GM19035 (cell line): ENCODE measurements at regions not wholly inside any gene's neighbourhood (a gene's known extent, or its start where the extent isn't known, plus 50 kb on each side); places are given as distances from the start of the nearest gene placed in this dataset.
"Not testable (repeated sequence)": the region's sequence is repeated elsewhere in the genome, so short reads cannot be mapped to it uniquely, and the experiment has no call there.

Source experiments
- ATAC-seq: cut with Tn5 transposase; IDR thresholded peaks from one replicate; pipeline ENCODE4 v1.9.1; 2021; ENCODE audit not compliant: unreplicated experiment

DNA sequence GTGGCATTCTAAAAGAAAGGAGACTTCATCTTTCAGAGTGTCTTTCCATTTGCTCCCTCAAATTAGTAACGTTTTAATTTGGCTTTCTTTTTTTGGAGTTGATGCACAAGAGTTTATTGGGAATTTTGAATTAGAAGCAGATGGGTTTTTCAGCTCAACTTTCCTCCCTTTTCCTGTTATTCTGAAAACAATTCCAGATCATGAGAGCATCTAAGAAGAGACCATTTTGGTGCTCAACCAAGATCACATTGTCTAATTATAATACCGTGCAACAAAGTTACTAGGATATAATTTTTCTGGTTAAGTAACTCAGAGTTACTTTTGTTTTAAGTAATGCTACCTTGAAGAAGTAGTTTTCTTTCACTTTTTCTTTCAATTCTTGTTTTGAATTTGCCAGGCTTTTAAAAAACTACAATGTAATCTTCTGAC, 396.6 kb upstream of the KLF6 start:
- no peak for ATAC-seq

DNA sequence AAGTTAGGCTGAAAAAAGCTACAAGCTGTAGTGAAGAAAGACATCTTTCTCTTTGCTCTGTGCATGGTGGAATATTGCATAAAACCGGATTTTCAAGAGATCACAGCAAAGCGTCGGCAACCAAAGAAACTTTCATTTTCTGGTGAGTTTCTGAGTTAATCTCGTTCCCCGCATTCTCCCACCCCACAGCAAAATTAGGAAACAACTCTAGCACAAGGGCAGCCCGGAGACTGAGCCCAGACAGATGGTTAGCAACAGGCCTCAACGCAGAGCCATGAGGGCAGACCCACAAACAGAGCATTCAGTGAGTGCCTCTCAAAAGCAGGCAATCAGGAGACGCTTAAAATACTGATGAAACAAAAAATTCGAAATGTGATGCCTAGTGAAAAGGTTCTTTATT, 396.1 kb upstream of the KLF6 start:
- no peak for ATAC-seq

DNA sequence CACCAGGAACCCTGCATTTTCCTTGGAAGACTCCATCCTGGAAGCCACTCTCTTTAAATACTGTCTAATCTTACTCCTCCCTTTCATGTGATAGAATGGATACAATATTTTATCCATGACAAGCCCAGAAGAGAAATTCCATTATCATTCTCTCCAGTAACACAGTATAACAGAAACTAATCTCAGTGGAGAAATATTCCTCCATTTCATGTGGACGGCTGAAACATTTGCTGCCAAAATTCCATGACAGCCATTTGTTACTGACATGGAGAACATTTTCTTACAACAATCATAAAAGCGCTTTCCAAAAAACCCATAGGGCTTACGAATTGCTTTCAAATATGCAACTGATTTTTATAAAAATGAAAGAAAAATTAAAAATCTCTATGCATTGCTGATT, 392.8 kb upstream of the KLF6 start:
- ATAC-seq: no peak

DNA sequence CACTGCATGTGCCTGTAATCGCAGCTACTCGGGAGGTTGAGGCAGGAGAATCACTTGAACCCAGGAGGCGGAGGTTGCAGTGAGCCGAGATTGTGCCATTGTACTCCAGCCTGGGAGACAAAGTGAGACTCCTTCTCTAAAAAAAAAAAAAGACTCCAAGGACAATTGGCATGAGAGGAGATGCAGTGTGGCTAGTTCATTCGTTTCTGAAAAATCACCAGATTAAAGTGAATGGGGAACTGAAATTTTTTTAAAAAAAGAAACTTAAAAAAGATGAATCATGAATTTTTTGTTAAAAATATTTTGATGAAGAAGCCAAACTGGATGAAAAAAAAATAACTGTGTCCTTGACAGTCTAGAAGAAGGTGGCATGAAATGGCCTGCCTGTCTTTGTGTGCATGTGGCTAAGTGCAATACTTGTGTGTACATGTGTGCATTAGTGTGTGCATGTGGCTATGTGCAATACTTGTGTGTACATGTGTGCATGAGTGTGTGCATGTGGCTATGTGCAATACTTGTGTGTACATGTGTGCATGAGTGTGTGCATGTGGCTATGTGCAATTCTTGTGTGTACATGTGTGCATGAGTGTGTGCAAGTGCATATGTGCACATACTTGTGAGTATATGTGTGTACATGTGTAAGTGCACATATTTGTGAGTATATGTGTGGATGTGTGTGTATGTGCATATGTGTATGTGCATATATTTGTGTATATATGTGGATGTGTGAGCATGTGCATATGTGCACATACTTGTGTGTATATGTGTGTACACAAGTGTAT, 391.7 kb upstream of the KLF6 start:
- ATAC-seq: peak; percentile 32

DNA sequence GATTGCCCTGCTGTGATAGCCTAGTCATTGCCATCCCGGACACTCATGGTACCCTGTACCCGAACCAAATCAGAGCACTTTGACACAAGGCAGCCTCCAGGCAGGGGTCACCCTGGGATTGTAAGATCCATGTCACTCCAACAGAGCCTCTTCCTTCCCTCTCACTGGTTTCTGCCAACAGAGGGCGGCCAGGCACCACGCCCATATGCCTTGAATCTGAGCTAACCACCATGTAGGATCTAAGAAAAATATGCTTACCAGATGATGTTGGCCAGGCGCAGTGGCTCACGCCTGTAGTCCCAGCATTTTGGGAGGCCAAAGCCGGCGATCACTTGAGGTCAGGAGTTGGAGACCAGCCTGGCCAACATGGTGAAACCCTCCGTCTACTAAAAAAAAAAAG, 389.2 kb upstream of the KLF6 start:
- ATAC-seq: no peak

DNA sequence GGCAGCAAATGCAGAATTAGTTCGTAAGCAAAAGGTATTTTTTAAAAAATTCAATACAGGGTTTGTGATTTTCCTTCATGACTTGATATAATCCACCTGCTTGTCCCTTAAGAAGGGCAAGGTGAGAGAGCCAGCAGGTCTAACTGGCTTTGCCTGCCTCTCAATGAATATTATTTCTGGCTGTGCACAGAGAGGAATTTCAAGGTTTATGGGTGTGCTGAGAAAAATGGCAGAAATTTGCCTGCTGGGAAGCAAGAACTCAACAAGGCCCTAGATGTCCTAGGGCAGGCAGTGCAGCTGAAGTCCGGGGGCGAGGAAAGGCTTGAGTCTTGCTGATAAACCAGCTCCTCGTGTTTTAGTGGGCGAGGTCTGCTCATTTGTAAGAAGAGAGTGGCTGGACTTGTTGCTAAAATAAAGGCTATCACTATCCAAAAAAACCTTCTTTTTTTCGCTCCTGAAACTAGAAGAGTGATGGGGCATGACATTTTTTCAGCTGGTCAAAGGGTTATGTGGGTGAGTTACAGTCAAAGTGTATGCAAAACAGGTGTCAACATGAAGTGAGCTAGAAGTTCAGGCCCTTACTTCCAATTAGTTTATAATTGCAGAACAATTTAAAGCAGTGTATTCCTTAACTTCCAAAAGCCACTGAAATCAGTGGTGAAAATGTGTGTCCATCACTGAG, 385.8 kb upstream of the KLF6 start:
- ATAC-seq: peak; percentile 47

DNA sequence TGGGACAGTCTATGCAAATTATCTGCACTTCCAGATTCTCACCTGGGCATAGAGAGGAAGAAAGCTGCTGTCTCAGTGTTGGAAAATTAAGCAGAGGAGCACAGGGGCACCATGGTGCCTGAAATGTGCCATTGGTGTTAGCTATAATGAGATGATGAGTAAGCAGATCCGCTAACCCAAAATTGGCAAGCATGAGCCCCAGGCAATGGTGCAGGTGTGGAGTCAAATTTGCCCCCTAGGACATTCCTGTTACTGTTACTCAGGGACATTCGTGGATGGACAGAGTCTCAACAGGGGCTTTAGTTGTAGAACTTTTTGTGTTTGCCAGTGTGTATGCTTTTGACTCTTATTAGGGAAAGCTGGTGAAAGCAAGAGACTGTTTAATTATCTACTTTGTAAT, 385.2 kb upstream of the KLF6 start:
- ATAC-seq: no peak

DNA sequence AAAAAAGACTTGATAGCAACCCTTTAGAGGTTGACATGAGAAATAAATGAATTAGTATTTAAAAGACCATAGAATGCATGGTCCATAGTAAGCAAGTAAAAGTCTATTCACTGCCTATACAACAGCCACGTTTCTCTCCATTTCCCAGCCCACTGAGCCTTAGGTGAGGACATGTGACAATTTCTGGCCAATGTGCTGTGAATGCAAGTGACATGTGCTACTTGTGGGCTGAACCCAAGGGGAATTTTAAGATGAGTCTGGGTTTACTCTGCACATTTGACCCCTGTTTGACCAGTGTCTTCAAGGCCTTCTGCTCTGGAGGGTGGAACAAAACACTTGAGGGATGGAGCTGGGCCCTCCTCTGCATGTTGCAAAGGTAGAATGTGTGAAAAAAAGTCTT, 384.4 kb upstream of the KLF6 start:
- ATAC-seq: no peak

DNA sequence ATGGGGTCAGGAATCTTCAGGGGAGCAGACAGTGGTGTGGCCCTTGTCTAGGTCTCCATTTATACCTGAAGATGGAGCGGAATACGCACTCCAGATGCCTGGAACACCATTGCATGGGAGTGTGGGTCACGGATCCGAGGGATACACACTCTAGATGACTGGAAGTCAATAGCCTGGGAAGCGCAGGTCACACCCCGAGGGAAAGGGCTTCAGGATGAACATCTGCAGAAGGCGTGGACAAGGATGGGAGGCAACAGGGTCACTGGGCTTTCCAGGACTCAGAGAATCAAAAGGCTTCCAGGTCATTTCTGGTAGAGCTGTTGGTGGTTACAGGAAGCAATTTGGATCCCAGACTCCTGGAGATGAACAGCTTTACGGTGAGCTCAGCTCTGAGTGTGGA, 382.2 kb upstream of the KLF6 start:
- ATAC-seq: no peak

DNA sequence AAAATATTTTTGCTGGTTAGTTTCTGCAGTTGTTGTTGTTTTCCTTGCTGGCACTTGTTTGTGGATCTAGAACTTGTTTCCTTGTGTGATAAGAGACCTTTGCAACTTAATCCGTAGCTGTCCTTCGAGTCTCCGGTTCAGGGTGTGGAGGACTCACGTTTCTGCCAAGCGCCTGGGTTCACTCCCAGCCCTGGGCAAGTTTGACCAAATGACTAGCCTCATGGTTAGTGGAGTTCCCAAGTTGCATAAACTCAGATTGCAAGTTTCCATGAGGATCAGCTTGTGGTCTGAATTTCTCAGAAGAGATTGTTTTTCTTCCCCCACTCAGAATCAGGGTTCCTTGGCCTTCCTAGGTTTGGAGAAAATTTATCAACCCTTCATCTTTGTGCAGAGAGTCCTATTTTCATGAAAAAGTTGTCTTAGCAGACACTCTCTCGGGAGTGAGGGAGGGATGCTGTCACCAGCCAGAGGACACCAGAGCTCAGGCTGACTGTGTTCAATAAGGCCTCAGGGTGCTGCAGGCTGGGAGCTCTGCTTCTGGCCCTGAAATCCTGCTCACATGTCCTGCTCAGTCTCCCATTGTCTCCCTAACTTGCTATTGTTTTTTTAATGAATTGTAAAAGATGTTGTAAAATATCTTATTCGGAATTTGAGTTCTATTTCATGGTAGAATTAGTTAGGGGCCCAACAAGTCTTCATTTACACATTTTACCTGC, 377.7 kb upstream of the KLF6 start:
- no peak for ATAC-seq

DNA sequence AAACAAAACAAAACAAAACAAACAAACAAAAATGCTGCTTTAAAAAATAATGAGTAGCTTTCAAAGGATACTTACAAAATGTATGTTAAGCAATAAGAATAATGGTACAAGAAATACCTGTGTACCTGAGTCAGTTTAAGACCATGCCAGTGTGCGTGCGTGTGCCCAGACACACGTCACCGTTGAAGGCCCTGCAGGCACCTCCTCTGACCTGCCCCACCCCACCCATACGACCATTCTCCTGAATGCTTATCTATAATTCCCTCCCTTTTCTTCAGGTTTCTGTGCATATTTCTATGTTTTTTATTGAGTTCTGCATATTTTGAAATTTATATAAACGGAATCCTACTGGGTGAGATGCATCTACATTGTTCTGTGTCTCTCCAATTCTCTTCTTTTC, 374.2 kb upstream of the KLF6 start:
- no peak for ATAC-seq

DNA sequence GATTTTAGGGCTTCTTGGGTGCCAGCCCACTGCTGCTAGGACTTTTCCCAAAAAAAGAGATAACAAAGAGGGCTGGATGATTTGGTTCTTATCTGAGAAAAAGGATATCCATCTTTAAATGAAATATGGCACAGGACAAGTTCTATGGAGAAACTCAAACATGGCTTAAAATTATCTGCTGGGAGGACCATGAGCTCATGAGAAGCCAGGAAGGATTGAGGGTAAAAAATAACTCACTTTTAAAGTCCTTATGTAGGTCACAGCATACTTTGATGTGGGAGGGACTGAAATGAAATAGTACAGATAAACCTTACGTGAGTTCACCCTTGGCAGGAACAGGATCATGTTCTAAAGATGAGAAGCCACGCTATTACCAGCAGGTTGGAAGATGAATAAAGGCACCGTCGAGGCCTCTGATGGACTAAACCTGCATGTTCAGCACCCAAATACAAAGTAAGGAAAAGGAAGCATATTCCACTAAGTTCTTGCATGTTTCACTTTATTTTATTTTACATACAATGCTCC, 369.2 kb upstream of the KLF6 start:
- ATAC-seq: no peak

DNA sequence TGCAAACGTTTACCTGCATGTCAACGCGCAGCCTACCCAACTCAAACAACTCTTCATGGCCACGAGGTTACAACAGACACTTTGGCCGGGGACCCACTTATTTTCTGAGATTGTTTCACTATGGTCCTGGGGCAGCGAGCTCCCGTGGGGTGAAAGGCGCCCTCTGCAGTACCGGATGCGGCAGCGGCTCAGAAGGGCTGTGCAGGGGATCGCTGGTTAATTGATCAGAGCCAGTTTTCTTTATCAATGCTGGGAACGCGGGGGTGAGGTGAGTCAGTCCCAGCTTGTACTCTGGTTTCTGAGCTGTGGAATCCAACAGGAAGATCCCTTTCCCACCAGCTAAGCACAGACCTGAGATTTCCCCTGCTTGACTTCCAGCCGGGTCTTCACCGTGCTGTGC, 366.5 kb upstream of the KLF6 start:
- ATAC-seq: no peak

DNA sequence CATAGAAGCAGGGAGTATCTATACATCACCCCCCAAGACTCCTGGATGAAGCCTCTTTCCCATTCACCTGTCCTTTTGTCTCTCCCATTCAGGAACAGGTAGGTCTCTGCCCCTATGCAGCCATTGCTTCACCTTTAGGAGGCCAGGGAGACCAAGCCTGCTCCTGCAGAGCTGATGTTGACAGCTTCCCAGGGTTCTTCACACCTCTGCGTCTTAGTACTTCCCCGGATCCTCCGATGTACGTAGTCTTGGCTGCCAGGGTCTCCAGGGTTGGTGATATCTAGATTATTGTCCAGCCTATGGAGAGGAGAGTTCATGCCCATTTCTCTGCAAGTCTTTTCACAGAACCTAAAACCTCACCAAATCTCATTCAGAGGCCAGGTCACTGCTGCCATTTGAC, 365.7 kb upstream of the KLF6 start:
- no peak for ATAC-seq

DNA sequence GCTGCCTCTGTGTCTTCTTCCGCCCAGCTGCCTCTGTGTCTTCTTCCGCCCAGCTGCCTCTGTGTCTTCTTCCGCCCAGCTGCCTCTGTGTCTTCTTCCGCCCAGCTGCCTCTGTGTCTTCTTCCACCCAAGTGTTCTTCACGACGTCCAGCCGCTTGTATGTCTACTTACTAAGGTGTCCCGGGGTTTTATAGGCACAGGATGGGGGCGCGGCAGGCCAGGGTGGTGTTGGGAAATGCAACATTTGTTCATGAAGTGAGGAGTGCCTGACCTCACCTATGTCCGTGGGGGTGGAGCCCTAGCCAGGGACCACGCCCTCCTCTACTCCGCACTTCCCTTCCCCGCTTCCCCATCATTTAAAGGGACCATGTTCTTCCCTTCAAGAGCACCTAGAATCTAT, 364.5 kb upstream of the KLF6 start:
- not testable (repeated sequence) for ATAC-seq

DNA sequence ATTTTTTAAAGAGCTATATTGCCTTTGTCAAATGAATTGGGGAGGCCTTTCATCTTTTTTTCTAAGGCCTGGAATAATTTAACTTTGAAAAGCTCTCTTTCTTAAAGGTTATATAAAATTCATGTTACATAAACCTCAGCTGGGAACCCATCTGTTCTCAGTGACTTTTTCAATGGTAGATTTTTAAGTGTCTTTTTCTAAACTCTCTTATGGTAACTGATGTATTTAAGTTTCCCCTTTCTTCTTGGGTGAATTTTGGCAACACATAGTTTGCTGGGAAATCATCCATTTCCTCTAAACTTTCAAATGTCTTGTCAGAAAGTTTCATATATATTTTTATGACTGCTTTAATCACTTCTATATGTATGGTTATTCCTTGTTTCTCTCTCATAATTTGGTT, 362.2 kb upstream of the KLF6 start:
- ATAC-seq: no peak

DNA sequence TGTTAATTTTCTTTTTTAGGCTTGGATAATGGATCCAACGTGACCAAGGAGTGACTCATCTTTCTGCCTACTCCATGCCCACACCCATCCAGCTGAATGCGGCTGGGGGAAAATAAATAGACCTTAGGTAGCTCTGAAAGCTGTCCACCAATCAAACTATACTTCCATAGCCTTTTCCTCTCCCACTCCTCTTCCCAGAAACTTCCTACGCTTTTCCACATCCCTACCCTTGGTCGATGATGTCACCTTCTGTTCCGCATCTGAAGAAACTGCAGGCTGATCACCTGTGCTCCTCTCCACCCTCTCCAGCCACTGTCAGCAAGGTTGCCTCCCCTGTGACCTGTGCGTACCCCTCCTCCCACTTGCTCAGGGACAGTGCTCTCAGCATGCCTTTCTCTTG, 359.8 kb upstream of the KLF6 start:
- ATAC-seq: no peak

DNA sequence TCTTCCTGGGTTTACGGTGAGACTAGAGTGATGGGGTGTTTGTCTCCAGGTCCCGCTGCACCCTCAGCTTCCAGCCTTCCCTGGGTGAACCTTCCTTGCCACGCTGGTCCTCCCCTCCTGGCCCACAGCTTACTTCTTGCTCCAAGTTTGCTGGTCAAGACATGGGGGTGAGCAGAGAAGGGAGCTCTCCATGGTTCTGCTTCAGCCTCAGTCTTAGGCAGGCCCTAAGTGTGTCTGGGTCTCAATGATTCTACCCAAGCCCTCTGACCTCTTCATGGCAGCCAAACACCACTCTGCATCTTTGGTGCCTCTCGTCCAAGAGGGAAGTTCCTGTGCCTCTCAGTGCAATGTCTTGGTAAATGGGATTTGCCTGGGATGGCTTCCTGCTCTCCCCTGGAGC, 356.5 kb upstream of the KLF6 start:
- ATAC-seq: no peak

DNA sequence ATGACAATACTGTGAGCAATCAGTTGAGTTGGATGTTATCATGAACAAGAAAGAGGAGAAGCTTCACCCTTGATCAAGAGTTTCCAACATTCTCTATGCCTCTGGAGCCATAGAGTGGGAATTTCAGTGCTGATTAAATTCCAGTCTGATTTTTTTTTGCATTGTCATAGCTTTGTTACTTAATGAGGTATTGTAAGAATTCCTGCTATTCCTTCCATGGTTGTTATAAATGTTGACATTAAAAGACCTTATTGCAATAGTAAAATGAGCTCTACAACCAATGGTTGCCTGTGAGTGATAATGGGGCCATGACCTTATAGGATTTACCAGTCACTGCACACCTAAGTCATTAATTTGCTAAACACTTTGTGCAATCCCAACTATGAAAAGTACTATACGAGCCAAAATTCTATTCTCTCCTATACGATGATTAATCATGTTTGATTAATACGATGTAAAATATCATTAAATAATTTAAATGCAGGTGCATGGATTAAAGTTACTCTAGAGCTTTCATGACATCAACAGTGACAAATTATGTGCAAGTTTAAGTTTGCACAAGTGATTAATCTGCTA, 353.2 kb upstream of the KLF6 start:
- no peak for ATAC-seq

DNA sequence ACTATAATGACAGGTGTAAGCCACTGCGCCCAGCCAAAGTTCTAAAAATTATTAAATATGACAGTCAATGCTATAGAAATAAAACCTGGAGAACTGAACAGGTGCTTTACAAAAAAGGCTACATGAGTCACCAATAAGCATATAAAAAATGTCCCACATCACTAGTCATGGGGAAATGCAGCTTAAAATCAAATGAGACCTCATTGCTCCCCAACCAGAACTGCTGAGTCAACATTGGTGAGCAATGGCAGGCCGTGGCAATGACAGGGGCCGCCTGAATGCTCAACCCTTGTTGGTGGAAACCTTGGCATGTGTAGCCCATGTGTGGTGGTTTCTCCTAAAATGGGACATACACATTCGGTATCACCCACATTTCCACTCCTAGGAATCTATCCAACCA, 352.3 kb upstream of the KLF6 start:
- no peak for ATAC-seq

DNA sequence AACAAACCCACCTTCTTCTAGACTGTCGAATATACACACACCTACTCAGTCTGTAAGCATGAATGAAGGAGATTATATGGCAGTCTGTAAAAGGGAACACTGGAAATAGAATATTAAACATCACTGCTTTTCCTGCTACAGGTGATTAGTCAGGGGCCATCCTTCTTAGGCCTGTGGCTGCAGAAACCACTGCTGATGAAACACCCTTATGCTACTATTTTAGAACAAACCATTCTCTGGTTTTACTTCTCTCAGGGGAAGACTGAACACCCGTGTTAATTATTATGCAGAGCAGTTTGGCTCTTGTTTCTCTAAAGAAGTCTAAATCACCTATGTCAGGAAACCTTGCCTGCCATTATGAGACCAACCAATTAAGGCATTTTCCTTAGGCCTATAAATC, 351.1 kb upstream of the KLF6 start:
- ATAC-seq: peak; percentile 77

DNA sequence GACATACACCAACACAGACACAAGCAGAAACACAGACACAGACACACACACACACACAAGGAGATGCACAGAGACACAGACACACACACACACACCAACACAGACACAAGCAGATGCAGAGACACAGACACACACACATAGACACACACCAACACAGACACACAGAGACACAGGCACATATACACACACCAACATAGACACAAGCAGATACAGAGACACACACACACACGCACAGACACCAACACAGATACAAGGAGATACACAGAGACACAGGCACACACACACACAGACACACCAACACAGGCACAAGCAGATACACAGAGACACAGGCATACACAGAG, 347.2 kb upstream of the KLF6 start:
- ATAC-seq: no peak
